ENCODE measurements at regions not wholly inside any gene's neighbourhood (a gene's known extent, or its start where the extent isn't known, plus 50 kb on each side); places are given as distances from the start of the nearest gene placed in this dataset.

DNA sequence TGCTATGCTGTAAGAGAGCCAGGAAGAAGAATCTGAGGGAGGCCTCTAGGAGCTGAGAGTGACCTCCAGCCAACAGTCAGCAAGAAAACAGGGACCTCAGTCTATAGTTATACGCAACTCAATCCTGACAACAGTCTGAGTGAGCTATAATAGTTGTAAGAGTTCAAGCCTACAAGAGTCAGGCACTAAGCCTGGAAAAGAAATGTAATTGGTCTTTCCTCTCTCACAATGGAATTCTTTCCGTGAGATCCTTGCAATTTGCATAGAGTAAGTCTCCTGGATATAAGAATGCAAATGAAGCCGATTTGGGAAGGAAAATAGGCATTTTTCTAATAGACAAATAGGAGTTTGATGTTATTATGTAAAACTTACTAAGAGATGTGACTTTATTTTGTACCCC, 1332.6 kb upstream of the CELF4 start:
- no peak for DNase-seq

DNA sequence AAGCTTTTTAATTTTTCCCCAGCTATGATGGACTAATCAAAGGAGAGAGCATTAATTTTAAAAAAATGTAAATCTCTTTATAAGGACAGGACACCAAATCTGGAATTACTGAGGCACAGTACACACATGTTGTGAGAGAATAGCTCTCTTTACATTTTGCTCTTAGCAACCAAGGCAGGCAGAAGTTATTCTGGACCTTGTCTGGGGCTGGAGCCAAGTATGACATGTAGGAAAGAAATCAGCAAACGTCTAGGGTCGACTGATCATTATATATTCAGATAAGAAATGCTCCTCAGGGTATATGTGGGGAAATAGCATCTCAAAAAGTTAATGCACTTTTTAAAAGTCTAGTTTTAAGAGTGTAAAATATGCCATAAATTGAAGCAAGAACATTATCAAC, 1330.0 kb upstream of the CELF4 start:
- no peak for DNase-seq

DNA sequence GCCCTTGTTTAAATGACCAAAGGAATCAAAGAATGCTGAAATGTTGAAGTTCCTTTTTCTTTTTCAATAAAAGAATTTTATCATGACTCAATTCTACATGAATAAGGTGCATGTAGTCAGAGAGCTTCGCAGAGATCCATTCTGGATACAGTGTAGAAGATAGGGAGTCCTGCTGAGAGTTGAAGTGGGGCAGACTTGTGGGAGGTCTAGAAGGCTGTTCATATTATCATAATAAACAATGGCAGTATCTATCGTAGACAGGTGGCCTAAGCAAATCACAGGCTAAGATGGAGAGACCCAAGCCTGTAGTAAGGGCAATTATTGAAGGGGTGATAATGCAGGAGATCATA, 1322.0 kb upstream of the CELF4 start:
- no peak for DNase-seq

DNA sequence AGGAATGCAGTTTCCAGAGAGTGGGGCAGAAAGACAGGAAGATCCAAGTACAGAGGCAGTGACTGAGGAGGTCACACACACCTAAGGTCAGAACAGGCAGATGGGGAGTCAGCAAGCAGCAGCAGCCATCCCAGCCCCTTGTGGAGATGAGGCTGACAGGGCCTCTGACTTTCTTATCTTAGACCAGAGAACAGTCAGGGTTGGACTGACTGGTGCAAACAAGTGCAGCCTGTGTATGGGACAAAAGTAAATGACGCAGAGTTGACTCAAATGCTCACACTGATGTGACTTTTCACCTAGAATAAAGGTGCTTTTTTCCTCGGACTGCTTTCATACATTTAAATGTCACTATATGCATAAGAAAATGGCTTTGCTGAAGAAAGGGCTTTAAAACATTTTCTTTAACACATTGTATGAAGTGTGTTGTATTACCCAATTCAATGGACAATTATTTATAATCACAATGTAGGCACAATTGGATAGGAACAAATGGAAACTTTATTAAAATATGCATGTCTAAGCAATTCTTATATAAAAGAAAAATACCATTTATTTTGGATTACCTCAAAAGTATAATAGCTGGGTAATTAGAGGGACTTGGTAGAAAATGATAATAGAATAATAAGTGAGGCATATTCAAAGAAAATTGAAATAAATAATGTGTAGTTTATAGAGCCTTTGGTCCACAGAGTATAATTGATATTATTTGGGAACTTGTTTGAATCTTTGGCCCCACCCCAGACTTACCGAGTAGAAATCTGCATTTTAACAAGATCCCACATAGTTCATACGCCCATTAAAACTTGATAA, 1321.5 kb upstream of the CELF4 start:
- DNase-seq = no peak

DNA sequence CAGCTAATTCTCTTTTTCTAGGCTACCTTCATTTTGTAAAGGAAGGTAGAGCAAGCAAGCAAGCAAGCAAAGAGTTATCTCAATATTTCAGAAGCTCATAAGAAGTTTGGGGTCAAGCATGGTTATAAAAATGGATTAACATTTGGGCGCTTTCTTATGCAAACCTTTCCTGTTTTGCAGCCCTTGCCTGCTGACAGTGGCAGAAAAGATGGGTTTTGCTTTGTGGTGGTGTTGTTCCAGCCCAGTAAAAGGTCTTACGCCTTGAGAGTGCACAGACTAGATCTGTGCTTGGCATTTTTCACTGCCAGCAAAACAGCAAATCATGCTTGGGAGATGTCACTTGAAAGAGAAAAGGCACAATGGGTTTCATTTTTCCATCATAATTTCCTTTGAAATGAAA, 1320.6 kb upstream of the CELF4 start:
- no peak for DNase-seq

DNA sequence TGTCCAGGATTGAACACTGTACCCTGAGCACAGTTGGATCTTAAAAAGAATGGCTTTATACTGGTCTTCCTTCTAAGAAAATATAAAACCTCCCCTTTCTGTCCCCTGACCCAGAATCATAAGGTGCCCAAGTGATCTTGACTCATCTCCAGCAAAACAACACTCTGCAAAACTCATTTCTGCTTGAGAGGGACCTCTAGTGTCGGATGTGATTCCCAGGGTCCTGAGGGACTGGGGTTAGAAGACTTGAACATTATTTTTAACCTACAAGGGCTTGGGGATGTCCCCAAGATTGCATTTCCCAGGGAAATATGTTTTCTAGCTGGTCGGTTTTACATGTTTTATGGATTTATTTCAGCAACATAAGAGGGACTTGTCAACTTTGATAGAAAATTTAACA, 1318.5 kb upstream of the CELF4 start:
- no peak for DNase-seq

DNA sequence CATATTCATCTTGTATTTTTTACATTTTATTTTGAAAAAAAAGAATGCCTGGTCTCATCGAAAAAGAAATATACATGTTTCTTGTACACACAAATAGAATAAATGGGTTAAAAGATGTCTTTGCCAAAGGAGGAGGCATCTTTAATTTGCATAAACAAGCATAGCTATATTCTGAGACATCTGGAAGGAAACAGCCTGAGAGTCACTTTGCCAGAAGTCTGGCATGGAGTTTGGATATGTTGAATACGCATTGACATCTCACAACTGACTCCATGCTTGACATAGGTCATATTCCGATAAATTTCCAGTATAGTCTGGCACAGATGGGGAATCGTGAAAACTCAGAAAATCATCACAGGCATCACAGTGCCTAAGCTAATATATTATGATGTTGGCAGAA, 1317.5 kb upstream of the CELF4 start:
- DNase-seq = no peak

DNA sequence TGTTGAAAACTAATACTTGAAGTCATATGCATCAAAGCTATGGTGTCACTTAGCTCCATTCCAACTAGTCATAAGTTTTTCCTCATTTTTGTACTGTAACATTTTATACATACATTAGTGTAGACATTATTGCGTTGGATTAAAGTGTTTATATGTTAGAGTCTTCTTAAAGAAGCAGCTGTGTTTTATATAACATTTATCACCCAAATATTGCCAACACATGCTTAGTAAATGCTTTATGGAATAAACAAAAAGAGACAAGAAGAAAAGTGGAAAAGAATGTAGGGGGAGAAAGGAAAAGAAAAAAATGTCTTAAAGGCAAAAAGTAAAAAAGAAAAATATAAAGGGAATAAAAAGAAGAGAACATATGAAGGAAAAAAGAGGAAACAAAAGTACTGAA, 1314.3 kb upstream of the CELF4 start:
- no peak for DNase-seq

DNA sequence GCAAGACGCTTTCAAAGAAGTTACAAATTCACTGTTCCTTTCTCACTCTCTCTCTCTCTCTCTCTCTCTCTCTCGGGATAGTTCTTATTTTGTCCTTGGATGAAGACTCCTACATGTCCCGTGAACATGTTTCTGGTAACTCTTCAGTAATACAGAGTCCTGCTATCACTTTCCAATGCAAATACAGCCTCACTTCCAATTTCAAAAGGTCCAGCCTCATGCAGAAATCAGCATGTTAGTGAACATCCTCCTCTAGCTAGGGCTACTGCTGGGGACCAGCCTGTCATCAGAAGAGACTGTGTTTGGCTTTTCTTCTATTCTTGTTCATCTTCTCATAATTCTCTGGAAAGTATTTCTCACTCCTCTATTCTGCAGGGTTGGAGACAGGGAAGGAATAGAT, 1306.7 kb upstream of the CELF4 start:
- no peak for DNase-seq

DNA sequence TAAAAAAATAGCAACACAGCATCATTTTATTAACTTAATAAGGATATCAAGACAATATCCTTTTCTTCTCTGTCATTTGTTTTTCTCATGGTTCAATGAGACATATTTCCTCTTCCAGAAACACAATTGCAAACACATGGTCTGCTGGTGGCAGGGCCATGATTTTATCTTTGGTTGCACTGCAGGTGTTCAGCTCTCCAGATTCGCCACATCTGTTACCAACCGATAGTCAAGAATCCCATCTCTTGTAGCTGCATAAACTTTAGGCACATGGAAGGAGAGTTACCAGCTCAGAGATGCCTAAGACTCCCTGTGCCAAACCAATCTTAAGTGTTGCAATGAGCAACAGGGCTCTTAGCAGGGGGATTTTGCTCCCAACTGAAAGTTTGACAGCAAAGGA, 1303.2 kb upstream of the CELF4 start:
- no peak for DNase-seq

DNA sequence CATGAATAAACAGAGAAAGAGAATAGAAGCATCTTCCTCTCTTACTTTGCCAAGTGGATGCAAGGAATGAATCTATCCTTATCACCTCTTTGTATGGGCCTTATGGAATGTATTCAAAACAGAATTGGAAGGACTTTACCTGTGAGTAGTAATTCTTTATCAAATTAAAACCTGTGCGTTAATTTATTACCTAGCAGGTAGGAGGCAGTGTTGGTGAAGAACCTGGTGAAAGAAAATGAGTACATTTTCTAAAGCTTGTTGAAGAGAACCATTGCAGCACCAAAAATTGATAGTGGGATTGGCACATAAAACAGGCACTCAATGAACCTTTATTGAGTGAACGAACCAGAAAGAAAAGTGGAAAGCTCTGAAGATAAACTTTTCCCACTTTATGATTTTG, 1302.1 kb upstream of the CELF4 start:
- no peak for DNase-seq

DNA sequence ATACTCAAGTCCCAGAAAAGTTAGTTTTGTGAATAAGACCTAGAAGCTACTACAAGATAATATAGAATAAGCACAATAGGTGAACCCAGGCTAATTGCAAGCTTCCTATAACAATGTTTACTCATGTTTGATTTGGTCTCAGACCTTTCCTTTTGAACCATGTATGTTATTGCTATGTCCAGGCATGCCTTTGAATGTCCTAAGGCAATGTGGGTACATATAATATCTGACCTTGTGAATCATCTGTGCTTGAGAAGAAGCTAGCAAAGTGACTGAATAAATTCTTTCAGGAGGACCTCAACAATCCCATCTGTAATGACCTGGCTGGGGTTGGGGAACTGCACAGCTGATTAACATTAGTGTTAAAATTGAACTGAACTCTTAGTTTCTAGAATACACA, 1285.9 kb upstream of the CELF4 start:
- no peak for DNase-seq

DNA sequence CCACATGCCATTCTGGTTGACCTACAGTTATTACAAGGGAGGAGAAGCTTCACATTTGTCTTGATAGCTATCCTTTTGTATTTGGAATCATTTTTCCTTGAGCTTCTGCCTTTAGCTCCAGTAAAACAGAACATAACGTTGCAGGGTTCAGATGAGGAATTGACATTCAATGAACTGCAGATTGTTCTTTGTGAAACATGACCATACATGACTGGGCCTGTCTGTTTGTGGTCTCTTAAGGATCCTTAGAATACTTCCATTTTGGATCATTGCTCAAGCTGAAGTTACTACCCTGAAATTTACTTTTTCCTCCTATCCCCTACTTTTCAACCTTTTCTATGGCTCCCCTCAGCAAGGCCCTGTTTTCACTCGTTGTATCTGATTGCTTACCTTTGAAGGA, 1281.7 kb upstream of the CELF4 start:
- no peak for DNase-seq

DNA sequence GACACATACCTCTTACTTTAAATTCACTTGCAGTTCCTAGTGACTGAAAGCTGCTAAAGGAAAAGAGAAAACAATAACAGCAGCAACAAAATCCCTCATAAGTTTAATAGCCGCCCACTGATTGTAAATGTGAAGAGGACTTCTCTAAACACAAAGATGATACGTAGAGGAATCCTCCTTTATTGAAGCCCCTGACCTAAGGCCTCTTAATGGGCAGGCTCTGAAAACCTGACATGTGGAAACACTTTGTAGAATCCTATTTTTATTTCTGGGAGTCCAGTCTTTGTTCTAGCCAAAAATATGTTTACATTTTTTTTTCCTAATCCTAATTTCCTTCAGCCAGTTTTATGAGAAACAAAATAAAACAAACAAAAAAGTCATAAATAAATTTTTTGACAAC, 1277.7 kb upstream of the CELF4 start:
- no peak for DNase-seq

DNA sequence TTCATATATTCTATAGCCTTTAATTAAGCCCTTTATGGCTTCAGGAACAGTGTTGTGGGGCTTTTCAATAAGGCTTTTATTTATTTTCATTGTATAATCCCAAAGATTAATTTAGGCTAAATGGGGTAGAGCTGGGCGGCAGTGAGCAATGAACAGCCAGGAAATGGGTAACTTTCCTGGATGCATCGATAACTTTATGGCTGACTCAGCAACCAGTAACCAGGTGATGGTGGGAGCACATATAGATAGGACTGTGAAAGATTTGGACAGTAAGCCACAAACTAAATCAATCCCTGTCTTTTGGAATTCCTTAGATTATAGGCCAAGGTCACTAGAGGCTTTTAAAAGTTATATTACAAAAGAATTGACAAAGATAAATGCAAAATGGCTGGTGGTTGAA, 1260.6 kb upstream of the CELF4 start:
- DNase-seq = no peak

DNA sequence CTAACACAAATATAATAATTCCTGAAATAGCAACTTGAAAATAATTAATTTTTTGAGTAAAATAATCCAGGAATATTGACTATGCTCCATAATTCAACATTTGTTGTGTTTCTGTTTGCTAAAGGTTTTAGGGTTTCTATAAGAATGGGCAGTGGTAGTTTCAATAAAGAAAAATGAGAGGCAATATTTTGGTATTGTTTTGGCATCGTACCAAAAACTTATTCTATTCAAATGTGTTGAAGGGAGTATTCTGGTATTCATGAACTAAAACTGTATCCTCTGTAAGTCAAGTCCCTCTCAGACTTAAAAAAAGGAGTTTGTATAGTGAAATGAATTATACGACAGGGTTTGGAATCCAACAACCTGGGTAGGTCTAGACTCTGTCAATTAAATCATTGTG, 1245.6 kb upstream of the CELF4 start:
- DNase-seq = no peak

DNA sequence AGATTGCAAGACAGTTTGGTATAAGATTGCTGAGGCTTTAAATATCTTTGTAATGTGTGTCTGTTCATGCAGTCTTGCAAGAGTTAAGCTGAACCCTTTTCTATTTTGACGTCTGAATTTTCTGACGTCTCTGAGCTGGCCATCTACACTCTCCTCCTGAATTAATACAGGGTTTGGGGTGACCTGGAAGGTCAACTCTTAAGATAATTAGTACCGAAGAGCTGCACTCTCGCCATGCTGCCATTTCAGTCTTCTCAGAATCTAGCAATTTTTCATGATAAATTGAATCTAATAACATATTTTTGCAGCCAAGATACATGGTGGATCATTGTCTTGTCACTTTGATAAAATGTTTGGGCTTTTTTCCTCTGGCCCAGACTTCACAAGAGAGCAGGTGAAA, 1245.2 kb upstream of the CELF4 start:
- DNase-seq = no peak

DNA sequence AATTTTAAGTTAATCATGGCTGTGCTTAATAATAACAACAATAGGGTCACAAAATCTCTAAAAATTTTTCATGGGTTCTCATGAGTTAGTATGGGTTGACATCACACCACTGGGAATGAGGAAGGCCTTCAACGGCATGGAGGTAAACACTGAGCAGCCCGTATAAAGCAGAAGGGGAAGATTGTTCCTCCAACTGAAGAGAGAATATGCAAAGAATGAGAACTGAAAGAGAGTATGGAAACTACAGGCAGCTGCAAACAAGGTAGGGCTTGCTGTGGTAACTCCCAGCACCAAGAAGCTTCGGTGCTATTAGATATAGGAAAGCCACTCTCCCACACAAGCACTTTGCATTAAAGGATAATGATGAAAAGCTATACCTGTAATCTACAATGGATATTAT, 1242.3 kb upstream of the CELF4 start:
- no peak for DNase-seq

DNA sequence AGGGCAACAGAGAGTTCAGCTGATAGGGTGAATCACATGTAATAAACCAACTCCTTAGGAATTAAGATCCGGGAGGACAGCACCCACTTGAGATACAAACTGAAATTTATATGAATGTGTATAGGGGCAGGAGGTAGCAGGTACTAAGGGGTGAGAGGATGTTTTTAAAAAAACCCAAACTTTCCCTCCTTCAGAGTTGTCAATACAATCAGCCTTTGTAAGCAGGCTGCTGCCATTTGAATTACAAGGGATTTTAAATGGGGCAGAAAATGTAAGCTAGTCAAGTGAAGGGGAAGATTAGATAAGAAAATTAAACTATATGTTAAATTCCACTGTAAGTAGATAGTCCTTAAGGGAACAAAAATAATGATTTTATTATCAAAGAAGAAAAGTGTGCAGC, 1239.7 kb upstream of the CELF4 start:
- DNase-seq = no peak

DNA sequence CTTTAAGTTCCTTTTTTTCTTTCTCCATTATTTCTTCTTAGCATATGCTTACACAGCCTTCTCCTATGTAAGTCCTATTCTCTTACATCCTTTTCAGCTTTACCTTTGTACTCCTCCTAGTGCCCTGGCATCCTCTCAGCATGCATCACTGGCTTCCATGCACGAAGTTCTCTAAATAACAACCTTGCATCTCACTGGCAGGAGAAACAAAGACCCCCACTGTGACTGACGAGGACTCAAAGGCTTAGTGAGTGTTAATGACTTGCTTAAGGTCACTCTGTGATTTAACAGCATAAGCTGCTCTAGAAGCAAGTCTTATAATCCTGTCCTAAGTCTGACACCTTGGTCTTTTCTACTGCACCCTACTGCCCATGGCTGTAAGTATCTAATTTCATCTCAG, 1236.0 kb upstream of the CELF4 start:
- no peak for DNase-seq

DNA sequence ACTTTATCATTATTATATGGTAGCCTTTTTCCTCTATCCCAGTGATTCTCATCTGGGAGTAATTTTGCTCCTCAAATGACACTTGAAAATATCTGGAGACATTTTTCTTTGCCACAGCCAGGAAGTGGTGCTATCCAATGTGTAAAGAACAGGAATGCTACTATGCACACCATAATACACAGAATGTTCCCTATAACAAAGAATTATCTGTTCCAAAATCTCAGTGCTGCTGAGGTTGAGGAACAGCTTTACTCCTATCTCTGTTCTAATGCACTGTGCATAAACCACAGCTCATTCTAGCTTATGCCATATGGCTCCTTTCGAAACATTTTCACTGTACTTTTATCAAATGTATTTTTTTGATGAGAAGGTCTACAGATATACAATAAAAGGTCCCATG, 1231.2 kb upstream of the CELF4 start:
- DNase-seq = no peak

DNA sequence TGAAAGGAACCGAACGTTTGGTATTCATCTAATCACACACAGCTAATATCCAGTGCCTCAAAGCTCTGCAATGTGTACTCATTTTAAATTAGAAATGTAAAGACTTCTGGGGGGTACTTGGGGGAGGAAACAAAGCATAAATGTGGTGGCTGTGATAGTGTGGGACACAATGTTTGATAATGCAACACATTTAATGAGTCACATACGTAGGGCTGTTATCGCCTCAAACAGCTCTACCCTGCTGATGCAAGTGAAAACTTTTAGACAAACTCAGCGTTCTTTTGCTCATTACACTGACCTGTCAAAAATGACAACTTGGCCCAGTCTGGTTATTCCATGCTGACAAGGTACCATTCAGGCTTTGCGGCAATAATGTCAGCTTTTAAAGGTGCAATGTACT, 1227.1 kb upstream of the CELF4 start:
- DNase-seq = no peak

DNA sequence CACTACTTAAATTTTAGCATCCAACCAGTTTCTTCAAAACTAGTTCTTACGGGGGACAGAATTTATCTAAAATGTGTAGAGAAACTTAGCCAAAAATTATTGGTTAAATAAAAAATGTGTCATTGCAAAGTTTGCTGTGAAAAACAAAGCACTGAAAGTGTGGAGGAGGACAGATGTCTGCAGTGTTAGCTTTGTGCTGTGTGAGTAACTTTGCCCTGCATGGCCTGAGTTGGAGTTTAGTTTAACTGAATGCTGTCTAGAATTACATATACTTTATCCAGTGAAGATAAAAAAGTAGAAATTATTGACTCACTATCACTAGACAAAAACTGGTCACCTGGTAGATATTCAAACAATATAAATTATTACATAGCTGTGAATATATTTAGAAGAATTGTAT, 1225.2 kb upstream of the CELF4 start:
- DNase-seq = no peak

DNA sequence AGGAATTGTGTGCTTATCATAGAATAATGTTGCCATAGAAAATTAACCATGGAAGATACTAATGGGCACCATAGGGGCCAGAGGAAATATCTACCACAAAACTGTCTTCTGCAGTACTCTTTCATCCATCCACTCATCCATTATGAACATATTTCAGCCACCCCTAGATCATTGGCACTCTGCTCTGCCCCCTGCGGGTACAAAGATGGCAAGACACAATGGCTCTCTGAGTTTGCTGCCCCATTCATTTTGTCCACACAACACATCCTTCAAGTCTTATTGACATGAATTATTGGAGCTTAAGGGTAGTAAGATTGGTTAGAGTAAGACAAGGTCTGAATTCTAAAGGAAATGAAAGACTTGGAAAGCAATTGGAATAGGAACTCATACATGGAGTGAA, 1224.7 kb upstream of the CELF4 start:
- DNase-seq = no peak

DNA sequence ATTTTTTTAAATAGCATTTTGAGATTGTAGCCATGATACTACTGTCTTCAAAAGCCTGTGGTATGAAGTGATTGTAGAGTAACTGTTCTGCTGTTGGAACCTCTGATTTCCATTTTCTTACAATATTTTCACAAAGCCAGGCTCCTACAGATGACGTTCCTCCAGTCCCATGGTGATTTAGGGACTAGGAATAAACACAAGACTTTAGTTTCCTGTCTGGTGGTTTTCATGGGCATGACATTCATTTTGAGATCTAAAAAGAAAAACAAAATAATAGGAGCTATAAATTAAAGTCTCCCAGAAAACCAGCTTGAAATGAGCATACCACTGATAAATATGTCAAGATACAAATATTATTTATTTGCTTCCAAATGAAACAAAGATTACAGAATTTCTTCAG, 1223.5 kb upstream of the CELF4 start:
- no peak for DNase-seq

DNA sequence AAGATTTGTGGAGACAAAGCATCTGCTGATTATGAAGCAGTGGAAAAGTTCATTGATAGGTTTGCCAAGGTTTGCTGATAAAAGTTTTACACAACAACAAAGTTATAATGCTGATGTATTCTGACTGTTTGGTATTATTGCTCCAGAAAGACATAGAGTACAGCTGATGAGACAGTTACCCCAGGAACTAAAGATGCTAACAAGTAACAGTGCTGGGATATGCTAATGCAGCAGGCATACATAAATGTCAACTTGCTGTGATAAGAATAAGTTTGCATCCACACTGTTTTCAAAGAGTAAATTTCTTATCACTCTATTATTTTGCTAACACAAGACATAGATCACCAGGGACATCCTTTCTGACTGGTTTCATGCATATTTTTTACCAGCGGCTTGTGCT, 1221.3 kb upstream of the CELF4 start:
- DNase-seq = no peak
